Activated CD4-positive, alpha-beta T cell treated with anti-CD3 and anti-CD28 coated beads, Interleukin-2, amount 10 ng/mL, durations not matched to agents 24 days and 14 days (primary cell): ENCODE measurements at regions not wholly inside any gene's neighbourhood (a gene's known extent, or its start where the extent isn't known, plus 50 kb on each side); places are given as distances from the start of the nearest gene placed in this dataset.

Experiments
- DNase-seq: peaks from one replicate; pipeline ENCODE4 v3.0.0; 2022
- H3K27ac Mint-ChIP-seq: one replicate; pipeline ENCODE4 v1.8.0; 2022; ENCODE audit warnings: mild to moderate bottlenecking, mixed read lengths
- H3K27me3 Mint-ChIP-seq: one replicate; pipeline ENCODE4 v1.8.0; 2022; ENCODE audit warnings: mixed read lengths
- H3K36me3 Mint-ChIP-seq: one replicate; pipeline ENCODE4 v1.8.0; 2022; ENCODE audit warnings: low read depth, mild to moderate bottlenecking, mixed read lengths
- H3K4me1 Mint-ChIP-seq: one replicate; pipeline ENCODE4 v1.8.0; 2021; ENCODE audit warnings: mixed read lengths
- H3K4me3 Mint-ChIP-seq: one replicate; pipeline ENCODE4 v1.8.0; 2022; ENCODE audit warnings: mild to moderate bottlenecking, moderate library complexity, mixed read lengths
- H3K9me3 Mint-ChIP-seq: one replicate; pipeline ENCODE4 v1.8.0; 2021; ENCODE audit warnings: mixed read lengths
- intact Hi-C: fragments of 100-400 bp; cut with micrococcal nuclease; formaldehyde crosslinking; loops from one replicate; pipeline ENCODE4 v1.15.1; 2023

DNA sequence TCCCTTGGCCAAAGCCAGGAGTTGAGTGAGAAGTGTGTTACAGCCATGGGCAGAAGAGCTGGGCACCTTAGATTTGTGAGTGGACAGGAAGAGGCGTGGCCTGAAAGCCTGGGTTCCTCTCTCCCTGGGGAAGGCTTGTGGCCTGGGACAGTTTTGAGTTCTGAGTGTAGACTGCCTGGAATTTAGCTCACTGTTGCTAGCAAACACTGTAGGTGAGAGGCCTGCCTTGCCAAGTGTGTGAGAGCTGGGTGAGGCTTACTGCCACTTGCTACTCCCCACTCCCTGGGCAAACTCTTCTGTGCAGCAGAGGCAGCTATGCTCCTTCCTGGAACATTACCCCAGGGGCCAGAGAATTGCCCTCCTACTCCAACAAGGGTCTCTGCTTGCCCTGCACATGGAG is 150.0 kb upstream of the GALNT5 start:
- H3K36me3 Mint-ChIP-seq, result no peaks in the 10 kb centered on the region
- intact Hi-C loops, result no loop called here
- DNase-seq, result no peak
- peaks cover 2% of the 10 kb centered on the region for H3K4me1 Mint-ChIP-seq
- no peak overlapping the region for H3K4me3 Mint-ChIP-seq
- H3K27me3 Mint-ChIP-seq, result no peaks in the 10 kb centered on the region
- no peak overlapping the region for H3K27ac Mint-ChIP-seq
- no peaks in the 10 kb centered on the region for H3K9me3 Mint-ChIP-seq

DNA sequence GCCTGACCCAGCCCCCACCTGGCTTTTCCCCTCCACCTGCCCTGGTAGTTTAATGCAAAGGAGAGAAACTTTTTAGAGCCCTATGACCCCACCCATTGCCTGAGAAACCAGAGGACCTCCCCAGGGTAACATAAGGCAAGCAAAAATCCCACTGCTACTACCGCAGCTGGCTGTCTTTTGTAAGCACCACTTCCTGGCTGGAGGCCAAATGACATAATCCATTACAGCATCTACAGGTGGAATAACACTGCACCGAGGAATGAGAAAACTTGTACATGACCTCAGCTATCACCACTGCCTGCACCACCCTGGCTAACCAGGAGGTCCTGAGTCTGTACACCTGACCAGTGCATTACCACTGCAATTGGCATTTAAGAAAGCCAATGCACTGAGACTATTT is 149.6 kb upstream of the GALNT5 start:
- no peaks in the 10 kb centered on the region for H3K36me3 Mint-ChIP-seq
- H3K4me1 Mint-ChIP-seq, result peaks cover 2% of the 10 kb centered on the region
- DNase-seq, result no peak
- no peak overlapping the region for H3K27ac Mint-ChIP-seq
- intact Hi-C loops, result no loop called here
- H3K4me3 Mint-ChIP-seq, result no peak overlapping the region
- H3K27me3 Mint-ChIP-seq, result no peaks in the 10 kb centered on the region
- no peaks in the 10 kb centered on the region for H3K9me3 Mint-ChIP-seq

DNA sequence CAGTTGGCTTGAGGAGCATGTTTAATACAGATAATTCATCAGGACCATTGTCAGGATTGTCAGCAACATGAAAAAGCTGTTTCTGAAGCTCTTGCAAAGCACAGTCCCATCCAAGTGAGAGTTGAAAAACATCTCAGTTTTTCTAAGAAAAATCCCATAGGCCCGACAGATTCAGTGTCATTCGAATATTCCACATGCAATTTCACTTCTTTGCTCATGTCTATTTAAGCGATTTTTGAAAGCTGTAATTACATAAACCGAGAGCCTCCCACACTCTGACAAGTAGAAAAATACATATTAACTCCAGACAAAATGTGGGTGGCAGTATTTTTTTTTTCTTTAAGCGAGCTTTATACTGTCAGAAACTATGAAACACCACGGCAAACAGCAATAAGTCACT is 134.7 kb upstream of the GALNT5 start:
- H3K27ac Mint-ChIP-seq, result no peak overlapping the region
- intact Hi-C loops, result no loop called here
- no peak overlapping the region for H3K4me3 Mint-ChIP-seq
- H3K36me3 Mint-ChIP-seq, result no peaks in the 10 kb centered on the region
- DNase-seq, result no peak
- peaks cover 2% of the 10 kb centered on the region for H3K27me3 Mint-ChIP-seq
- no peaks in the 10 kb centered on the region for H3K9me3 Mint-ChIP-seq
- no peaks in the 10 kb centered on the region for H3K4me1 Mint-ChIP-seq

DNA sequence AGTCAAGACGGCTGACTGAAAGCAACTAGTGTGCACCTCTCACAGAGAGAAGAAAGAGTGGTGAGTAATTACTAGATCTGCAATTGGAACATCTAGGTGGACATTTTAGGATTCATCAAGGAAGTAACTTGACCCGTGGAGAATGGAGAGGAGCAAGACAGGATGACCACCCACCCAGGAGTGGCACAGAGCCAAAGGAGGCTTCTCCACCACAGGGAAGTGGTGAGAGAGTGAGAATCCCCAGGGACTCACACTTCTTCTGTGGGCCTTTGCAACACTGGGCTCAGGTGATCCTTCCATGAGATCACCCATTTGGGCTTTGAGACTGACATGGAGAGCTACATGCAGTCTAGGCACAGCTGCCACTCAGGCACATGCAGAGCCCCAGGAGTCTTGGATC is 132.8 kb upstream of the GALNT5 start:
- Mint-ChIP-seq H3K4me3 (no peak overlapping the region), H3K27me3 (peaks cover 10% of the 10 kb centered on the region), H3K4me1 (no peaks in the 10 kb centered on the region), H3K27ac (no peak overlapping the region), H3K36me3 (no peaks in the 10 kb centered on the region), H3K9me3 (no peaks in the 10 kb centered on the region)
- DNase-seq, result no peak
- intact Hi-C loops, result no loop called here

DNA sequence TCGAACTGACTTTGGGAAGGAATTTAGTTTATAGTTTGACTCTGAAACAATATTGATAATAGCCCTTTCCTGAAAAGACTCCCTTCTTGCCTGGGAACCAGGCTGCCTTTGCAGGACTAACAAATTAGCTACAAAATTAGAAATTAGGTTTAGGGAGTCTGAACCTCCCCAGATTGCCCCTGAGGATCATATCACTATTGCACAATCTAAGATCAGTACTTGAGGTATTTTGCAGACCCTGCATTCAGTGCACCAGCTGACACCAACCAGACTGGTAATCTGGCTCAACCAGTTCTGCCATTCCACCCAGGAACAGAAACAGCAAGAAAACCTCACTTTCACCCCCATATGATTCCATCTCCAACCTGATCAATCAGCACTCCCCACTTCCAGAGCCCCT is 131.8 kb upstream of the GALNT5 start:
- H3K36me3 Mint-ChIP-seq, result no peaks in the 10 kb centered on the region
- no peak overlapping the region for H3K27ac Mint-ChIP-seq
- no peak overlapping the region for H3K4me3 Mint-ChIP-seq
- intact Hi-C loops, result no loop called here
- H3K4me1 Mint-ChIP-seq, result no peaks in the 10 kb centered on the region
- no peaks in the 10 kb centered on the region for H3K9me3 Mint-ChIP-seq
- H3K27me3 Mint-ChIP-seq, result peaks cover 14% of the 10 kb centered on the region
- no peak for DNase-seq

DNA sequence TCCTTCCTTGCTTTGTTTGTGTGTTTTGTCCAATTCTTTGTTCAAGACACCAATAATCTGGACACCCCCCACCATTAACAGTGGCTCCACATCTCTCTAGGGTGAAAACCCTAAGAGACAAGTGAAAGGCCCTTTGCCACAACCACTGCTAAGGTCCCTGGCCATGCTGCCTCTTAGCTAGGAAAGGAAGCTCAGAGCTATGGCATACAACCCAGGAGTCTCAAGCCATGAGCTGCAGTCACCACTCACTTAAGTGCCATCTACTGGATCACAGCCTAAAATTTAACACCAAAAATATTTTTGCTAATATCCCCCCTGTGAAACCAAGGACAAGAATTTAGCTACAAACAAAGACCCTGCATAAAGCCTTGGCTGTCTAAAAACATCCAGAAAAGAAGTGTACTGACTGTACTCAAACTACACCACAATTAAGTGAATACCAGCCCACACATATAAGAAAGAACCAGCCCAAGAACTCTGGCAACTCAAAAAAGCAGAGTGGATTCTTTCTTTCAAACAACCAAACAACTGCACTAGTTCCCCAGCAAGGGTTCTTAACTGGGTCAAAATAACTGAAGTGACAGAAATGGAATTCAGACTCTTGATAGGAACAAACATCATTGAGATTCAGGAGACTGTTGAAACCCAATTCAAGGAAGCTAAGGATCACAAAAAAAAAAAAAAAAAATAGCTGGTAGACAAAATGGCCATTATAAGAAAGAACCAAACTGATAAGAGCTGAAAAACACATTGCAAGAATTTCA is 130.1 kb upstream of the GALNT5 start:
- no peak overlapping the region for H3K4me3 Mint-ChIP-seq
- H3K36me3 Mint-ChIP-seq, result no peaks in the 10 kb centered on the region
- no peak for DNase-seq
- peaks cover 14% of the 10 kb centered on the region for H3K27me3 Mint-ChIP-seq
- no peak overlapping the region for H3K27ac Mint-ChIP-seq
- no peaks in the 10 kb centered on the region for H3K4me1 Mint-ChIP-seq
- intact Hi-C loops, result no loop called here
- H3K9me3 Mint-ChIP-seq, result no peaks in the 10 kb centered on the region

DNA sequence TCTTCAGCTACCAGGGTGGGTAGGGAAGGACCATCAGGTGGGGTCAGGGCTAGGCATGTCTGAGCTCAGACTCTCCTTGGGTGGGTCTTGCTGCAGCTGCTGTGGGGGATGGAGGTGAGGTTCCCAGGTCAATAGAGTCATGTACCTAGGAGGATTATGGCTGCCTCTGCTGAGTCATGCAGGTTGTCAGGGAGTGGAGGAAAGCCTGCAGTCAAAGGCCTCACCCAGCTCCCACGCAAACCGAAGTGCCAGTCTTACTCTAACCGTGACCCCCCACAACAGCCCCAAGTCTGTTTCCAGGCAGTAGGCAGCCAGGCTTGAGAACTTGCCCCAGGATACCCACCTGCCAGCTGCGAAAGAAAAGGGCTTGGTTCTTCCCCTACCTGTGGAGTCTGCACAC is 113.6 kb upstream of the GALNT5 start:
- no peaks in the 10 kb centered on the region for H3K36me3 Mint-ChIP-seq
- H3K9me3 Mint-ChIP-seq, result no peaks in the 10 kb centered on the region
- H3K27me3 Mint-ChIP-seq, result peaks cover 10% of the 10 kb centered on the region
- H3K4me1 Mint-ChIP-seq, result no peaks in the 10 kb centered on the region
- H3K27ac Mint-ChIP-seq, result no peak overlapping the region
- intact Hi-C loops, result no loop called here
- no peak overlapping the region for H3K4me3 Mint-ChIP-seq
- no peak for DNase-seq

DNA sequence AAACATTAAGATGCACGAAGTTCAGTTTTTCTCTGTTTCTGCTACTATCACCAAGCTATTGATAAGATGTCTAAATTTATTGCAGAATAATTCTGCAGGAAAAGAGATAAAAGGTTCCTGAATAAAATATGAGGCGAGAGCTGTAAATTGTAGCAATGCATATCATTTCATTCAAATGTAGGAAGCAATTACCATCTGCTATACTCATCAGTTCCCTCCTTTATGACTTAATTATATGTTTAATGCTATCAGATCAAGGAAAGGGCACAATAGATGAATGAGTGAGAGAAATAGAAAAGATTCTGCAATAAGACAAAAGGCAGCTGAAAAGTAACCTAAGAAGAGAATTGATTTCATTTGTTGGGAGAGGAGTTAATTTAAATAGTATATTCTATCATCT is 108.2 kb upstream of the GALNT5 start:
- DNase-seq, result no peak
- Mint-ChIP-seq H3K9me3 (no peaks in the 10 kb centered on the region), H3K27ac (no peak overlapping the region), H3K27me3 (peaks cover 6% of the 10 kb centered on the region), H3K4me3 (no peak overlapping the region), H3K4me1 (no peaks in the 10 kb centered on the region), H3K36me3 (no peaks in the 10 kb centered on the region)
- intact Hi-C loops, result no loop called here

DNA sequence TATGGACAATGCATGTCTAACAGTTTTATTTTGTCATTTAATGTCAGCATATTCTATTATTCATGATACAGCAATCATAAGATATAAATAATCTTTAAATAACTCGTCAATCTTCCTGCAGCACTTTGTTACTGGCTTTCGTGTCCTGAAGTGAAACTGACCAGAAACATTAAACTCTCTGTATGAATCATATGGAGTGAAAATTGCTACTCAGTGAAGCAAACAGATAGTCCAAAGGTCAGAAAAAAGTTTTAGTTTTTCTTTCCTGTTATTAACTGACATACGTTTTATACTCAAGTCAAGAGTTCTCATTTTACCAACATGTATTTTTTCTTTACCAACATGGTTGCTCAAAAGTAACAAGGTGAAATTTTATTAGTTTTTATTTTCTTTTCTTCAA is 106.8 kb upstream of the GALNT5 start:
- peaks cover 6% of the 10 kb centered on the region for H3K27me3 Mint-ChIP-seq
- H3K9me3 Mint-ChIP-seq, result no peaks in the 10 kb centered on the region
- intact Hi-C loops, result no loop called here

DNA sequence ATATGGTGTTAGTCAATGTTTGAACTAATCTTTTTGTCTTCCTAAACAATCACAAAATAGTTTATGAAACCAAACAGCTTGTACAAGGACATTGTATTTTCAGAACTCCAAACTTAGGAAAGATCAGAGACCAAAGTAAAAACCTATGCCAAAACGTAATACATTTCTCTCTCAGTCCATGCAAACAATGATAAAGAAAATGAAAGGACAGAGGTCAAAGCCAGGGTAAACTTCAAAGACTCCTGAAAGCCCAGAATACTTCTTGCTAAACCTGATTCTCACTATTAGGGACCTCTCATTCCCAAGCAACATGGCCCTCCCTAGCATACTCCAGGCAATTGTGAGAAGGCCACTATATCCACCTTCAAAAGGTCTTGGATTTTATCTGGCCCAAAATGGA is 105.1 kb upstream of the GALNT5 start:
- no peaks in the 10 kb centered on the region for H3K36me3 Mint-ChIP-seq
- no peaks in the 10 kb centered on the region for H3K4me1 Mint-ChIP-seq
- no peak overlapping the region for H3K27ac Mint-ChIP-seq
- intact Hi-C loops, result no loop called here
- no peaks in the 10 kb centered on the region for H3K9me3 Mint-ChIP-seq
- no peak for DNase-seq
- peaks cover 4% of the 10 kb centered on the region for H3K27me3 Mint-ChIP-seq
- H3K4me3 Mint-ChIP-seq, result no peak overlapping the region

More for the DNA sequence above, 106.8 kb upstream of the GALNT5 start:
- no peak overlapping the region for H3K27ac Mint-ChIP-seq
- H3K36me3 Mint-ChIP-seq, result no peaks in the 10 kb centered on the region
- no peak overlapping the region for H3K4me3 Mint-ChIP-seq
- no peaks in the 10 kb centered on the region for H3K4me1 Mint-ChIP-seq
- no peak for DNase-seq

DNA sequence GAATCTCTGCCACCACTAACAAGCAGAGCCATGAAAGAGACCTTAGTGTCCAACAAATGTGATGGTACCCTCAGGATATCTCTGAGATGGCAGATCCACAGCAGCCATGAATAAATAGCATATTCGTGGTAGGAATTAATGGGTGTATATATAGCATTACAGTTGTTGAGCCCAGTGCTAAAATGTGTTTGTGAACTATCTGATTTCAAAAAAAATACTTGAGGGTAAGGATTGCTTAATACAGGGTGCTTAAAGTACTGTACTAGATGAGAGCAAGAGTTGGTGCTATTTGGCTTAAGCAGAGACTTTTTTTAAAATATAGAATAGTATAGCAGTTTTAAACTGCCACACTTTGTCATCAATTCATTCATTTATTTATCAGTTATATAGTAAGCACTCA is 101.5 kb upstream of the GALNT5 start:
- H3K27ac Mint-ChIP-seq, result no peak overlapping the region
- no peaks in the 10 kb centered on the region for H3K4me1 Mint-ChIP-seq
- H3K27me3 Mint-ChIP-seq, result peaks cover 9% of the 10 kb centered on the region
- H3K9me3 Mint-ChIP-seq, result no peaks in the 10 kb centered on the region
- DNase-seq, result no peak
- H3K4me3 Mint-ChIP-seq, result no peak overlapping the region
- intact Hi-C loops, result no loop called here
- no peaks in the 10 kb centered on the region for H3K36me3 Mint-ChIP-seq

DNA sequence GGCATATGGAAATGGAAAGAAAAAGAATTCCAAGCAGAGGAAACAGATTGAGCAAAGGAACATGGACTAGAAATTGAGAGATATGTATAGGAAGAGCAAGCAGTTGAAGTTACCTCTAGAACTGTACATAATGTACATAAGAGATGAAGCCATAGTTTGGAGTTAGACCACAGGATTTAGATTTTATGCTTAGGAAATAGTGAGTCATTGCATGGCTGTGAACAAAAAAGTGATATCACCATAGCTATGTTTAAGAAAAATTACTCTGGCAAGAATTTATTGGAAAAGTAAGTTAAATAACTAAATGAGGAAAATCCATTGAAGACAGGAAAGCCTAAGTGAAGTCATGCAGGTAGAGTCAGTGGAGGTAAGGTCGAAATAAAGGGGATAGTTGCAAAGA is 99.4 kb upstream of the GALNT5 start:
- no peaks in the 10 kb centered on the region for H3K9me3 Mint-ChIP-seq
- H3K27me3 Mint-ChIP-seq, result peaks cover 9% of the 10 kb centered on the region
- intact Hi-C loops, result no loop called here
- no peak overlapping the region for H3K4me3 Mint-ChIP-seq
- no peaks in the 10 kb centered on the region for H3K36me3 Mint-ChIP-seq
- H3K27ac Mint-ChIP-seq, result no peak overlapping the region
- DNase-seq, result no peak
- H3K4me1 Mint-ChIP-seq, result no peaks in the 10 kb centered on the region

DNA sequence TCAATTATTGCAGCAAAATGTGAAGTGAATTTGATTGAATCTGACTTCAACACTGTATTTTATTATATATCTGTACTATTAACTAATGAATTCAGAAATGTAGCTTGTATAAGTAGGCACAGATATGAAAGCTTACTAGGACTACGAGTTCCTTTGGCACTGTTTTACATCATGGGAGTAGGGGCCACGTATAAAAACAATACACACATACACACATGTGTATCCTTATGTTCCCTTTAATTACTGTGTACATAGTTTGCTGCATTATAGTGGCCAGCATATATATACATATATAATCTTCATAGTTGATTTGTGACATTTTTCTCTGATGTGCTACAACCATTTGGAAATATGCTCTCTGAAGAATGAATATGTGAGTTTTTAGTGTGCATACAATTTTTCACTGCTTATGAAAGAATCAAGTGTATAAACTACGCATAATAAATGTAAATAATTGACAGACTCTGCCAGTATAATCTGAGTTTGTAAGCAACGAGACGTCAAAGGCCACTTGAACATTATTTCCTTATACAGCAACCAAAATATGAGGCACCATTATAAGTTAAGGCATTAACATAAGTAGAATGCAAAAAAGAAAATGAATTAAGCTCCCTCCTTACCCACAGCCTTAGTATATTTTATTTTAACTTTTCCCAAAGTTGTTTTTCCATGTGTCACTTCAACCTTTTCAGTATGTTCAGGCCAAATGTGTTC is 98.1 kb upstream of the GALNT5 start:
- H3K36me3 Mint-ChIP-seq, result no peaks in the 10 kb centered on the region
- peaks cover 9% of the 10 kb centered on the region for H3K27me3 Mint-ChIP-seq
- intact Hi-C loops, result no loop called here
- no peak for DNase-seq
- H3K4me3 Mint-ChIP-seq, result no peak overlapping the region
- no peaks in the 10 kb centered on the region for H3K4me1 Mint-ChIP-seq
- H3K27ac Mint-ChIP-seq, result no peak overlapping the region
- no peaks in the 10 kb centered on the region for H3K9me3 Mint-ChIP-seq

DNA sequence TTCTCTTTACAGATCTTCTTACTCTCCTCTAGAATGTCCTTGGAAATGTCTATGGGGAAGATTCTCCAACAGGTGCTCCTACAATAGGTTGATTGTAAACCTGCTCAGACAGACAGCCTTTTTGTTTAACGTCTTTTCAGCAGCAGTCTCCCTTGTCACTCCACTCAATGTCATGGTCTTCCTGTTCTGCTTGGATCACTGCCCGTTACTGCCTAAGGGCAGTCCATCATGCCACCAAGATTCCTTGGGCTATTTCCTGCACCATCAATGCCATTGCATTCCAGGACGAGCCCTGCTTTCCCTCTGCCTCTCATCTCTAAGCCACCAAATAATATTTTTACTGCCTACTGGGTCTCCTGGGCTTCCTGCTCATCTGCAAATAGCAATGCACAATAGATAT is 97.4 kb upstream of the GALNT5 start:
- Mint-ChIP-seq H3K27ac (no peak overlapping the region), H3K4me1 (no peaks in the 10 kb centered on the region), H3K27me3 (peaks cover 9% of the 10 kb centered on the region), H3K36me3 (no peaks in the 10 kb centered on the region), H3K4me3 (no peak overlapping the region), H3K9me3 (no peaks in the 10 kb centered on the region)
- intact Hi-C loops, result no loop called here
- DNase-seq, result no peak

DNA sequence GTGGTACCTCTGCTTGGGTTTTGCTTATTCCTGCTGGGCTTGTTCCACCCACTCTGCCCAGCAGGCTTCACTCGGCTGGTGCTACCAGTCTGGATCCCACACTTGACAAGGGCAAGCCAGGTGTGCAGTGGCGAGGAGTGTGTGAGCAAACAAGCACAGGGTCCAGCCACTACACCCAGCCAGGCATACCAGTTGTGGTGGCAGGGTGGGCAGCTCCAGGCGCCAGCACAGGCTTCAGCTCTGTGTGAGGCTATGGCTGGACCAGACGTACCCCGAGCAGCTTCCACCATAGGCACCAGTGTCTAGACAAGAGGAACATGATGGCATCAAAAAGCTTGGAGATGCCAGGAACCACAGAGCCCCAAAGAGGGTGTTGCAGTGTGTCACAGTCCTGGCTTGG is 93.1 kb upstream of the GALNT5 start:
- H3K4me1 Mint-ChIP-seq, result no peaks in the 10 kb centered on the region
- DNase-seq, result no peak
- no peak overlapping the region for H3K4me3 Mint-ChIP-seq
- H3K9me3 Mint-ChIP-seq, result no peaks in the 10 kb centered on the region
- H3K27ac Mint-ChIP-seq, result no peak overlapping the region
- peaks cover 5% of the 10 kb centered on the region for H3K27me3 Mint-ChIP-seq
- intact Hi-C loops, result no loop called here
- H3K36me3 Mint-ChIP-seq, result no peaks in the 10 kb centered on the region
